ENCODE measurements at regions not wholly inside any gene's neighbourhood (a gene's known extent, or its start where the extent isn't known, plus 50 kb on each side); places are given as distances from the start of the nearest gene placed in this dataset.

DNA sequence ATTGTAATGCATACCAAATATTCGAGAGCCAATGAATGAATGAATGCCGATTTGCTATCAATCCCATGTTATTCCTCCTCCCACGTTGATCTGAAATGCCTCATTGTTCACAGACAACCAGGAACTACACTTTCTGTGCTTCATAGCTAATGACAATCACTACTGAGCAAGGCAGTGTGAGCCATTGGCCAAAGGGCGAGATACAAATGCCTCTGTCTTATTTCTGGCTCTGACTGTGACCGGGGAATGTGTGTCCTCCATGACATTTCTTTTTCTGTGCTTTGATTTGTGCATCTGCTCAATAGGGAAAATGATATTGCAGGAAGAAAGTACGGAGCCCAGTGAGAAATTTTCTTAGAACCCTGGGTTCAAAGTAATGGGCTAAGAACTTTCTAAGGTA lies 217.1 kb downstream of the CXCL12 start:
- in situ Hi-C loops (cut with HindIII; ENCODE audit: low sequenced_read_pairs), result no loop called here
- no peak overlapping the region for H3K4me3 ChIP-seq (ENCODE audit: low read depth, low read length)
- TF ChIP-seq, protein P1, sequence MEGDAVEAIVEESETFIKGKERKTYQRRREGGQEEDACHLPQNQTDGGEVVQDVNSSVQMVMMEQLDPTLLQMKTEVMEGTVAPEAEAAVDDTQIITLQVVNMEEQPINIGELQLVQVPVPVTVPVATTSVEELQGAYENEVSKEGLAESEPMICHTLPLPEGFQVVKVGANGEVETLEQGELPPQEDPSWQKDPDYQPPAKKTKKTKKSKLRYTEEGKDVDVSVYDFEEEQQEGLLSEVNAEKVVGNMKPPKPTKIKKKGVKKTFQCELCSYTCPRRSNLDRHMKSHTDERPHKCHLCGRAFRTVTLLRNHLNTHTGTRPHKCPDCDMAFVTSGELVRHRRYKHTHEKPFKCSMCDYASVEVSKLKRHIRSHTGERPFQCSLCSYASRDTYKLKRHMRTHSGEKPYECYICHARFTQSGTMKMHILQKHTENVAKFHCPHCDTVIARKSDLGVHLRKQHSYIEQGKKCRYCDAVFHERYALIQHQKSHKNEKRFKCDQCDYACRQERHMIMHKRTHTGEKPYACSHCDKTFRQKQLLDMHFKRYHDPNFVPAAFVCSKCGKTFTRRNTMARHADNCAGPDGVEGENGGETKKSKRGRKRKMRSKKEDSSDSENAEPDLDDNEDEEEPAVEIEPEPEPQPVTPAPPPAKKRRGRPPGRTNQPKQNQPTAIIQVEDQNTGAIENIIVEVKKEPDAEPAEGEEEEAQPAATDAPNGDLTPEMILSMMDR (IDR thresholded peaks at IDR 0.05; ENCODE audit: low read depth, low read length), result no peak
- DNase-seq (ENCODE audit: low read depth, low spot score), result no peak

DNA sequence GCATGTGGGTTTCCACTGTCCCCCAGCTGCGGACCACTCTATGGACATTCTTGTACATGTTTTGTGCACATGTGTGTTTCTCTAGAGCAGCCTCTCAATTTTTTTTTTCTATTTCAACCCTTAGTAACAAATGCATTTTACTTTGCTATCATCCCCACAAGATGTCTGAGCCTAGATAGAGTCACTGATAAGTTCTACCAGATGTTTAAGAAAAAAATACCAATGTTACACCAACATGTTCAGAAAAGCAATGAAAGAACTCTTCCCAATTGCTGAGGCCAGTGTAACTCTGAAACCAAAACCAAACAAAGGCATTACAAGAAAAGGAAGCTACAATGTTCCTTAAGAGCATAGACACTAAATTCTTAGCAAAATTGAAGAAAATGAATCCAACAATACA lies 218.5 kb downstream of the CXCL12 start:
- TF ChIP-seq, protein P1 (IDR thresholded peaks at IDR 0.05; ENCODE audit: low read depth, low read length), result no peak
- in situ Hi-C loops (cut with HindIII; ENCODE audit: low sequenced_read_pairs), result no loop called here
- DNase-seq (ENCODE audit: low read depth, low spot score), result no peak
- H3K4me3 ChIP-seq (ENCODE audit: low read depth, low read length), result no peak overlapping the region

DNA sequence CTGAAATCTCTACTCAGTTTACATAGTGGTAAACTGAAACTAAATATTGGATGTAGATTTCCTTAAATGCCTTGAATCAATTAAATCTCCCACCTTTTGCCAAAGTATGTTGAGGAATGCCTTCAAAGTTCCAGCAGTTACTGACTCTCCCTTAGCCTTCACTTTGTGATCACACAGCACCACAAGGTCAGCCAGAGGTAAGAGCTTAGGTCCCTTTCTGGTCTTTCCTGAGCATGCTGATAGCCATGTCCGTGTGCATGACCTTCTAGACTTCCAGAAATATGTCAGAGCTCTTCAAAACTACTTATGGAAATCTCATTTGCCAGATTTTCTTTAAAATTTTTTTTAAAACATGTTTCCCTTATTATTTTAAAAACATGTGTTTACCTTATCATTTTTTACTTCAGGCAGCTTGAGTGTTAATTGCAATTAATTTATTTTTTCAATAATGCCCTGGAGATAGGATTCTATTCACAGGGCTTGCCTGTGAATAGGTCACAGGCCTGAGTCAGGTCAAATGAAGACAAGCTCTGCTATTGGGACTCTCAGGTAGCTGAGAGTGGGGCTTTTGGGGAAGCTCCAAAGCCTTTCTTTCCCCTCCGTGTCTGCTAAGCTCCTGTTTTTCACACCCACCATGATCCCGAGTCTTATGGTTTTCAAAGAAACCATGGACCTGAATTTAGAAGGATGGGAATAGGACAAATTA lies 220.5 kb downstream of the CXCL12 start:
- H3K4me3 ChIP-seq (ENCODE audit: low read depth, low read length), result no peak overlapping the region
- TF ChIP-seq, protein P1 (IDR thresholded peaks at IDR 0.05; ENCODE audit: low read depth, low read length), result no peak
- in situ Hi-C loops (cut with HindIII; ENCODE audit: low sequenced_read_pairs), result no loop called here
- no peak for DNase-seq (ENCODE audit: low read depth, low spot score)

DNA sequence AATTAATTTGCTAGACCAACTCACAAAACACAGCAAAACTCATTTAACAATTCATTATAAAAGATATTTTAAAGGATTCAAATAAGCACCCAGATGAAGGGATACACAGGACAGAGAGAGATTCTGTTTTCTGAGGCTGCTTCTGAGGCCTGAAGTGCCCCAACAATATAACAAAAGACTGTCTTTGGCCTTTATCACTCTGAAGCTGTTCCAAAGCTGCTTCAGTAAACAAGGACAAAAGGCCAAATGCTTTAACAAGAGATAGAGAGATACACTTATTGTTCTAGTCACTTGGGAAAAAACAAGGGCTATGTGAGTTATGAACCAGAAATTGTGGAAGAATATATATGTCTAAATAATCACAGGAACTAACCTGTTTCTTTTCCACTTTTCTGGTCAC lies 223.7 kb downstream of the CXCL12 start:
- DNase-seq (ENCODE audit: low read depth, low spot score), result no peak
- H3K4me3 ChIP-seq (ENCODE audit: low read depth, low read length), result no peak overlapping the region
- TF ChIP-seq, protein P1 (IDR thresholded peaks at IDR 0.05; ENCODE audit: low read depth, low read length), result no peak
- in situ Hi-C loops (cut with HindIII; ENCODE audit: low sequenced_read_pairs), result no loop called here

DNA sequence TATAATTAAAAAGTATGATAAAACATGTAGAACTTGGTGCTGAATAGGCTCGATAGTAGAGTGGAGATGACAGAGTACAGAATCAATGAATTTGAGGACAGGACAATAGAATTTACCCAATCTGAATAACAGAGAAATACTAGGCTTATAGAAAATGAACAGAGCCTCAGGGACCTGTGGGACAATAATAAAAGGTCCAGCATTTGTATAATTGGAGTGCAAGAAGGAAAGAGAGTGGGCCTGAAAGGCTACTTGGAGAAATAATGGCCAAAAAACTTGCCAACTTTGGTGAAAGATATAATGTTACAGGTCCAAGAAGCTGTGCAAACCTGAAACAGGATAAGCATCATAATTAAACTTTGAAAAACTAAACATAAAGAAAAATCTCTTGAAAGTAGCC lies 227.3 kb downstream of the CXCL12 start:
- in situ Hi-C loops (cut with HindIII; ENCODE audit: low sequenced_read_pairs), result no loop called here
- DNase-seq (ENCODE audit: low read depth, low spot score), result no peak
- H3K4me3 ChIP-seq (ENCODE audit: low read depth, low read length), result no peak overlapping the region
- TF ChIP-seq, protein P1 (IDR thresholded peaks at IDR 0.05; ENCODE audit: low read depth, low read length), result no peak

DNA sequence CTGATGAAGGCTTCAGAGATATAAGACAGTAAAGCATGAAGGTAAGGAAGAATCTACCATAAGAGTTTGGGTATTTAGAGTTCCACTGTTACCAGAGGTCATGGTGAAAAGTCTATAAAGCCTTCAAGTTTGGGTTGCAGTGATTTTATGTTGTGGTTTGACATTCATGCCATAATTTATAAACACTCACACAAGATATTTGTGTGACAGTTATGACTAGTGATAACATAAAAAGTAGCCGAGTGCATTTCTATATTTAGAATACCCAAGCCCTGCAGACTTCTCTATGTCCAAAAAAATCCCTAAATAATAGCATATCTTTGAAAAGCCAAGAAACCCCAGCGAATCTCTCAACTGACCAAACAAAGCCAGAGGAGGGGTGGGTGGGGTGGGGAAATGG lies 229.9 kb downstream of the CXCL12 start:
- in situ Hi-C loops (cut with HindIII; ENCODE audit: low sequenced_read_pairs), result no loop called here
- no peak overlapping the region for H3K4me3 ChIP-seq (ENCODE audit: low read depth, low read length)
- DNase-seq (ENCODE audit: low read depth, low spot score), result no peak
- TF ChIP-seq, protein P1 (IDR thresholded peaks at IDR 0.05; ENCODE audit: low read depth, low read length), result no peak
